ENCODE measurements at regions not wholly inside any gene's neighbourhood (a gene's known extent, or its start where the extent isn't known, plus 50 kb on each side); places are given as distances from the start of the nearest gene placed in this dataset.

DNA sequence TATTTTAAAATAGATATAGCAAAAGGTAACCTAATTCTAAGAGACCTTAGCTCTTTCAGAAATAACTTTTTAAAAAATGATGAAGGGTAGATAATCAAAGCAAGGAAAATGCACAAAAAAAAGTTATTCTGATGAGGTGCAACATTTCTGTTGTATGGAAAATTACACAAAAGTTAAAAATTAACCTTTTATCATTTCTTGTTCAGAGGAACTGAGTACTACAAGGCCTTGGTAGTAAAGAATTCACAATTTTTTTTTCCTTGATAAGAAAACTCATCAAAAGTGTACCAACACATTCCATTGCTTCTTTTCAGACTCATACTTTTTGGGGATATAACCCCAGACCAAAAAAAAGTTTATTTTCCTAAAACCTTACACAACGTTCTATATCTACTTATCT is 213.0 kb downstream of the IL15 start:
- Mint-ChIP-seq H3K36me3 (ENCODE audit: low read depth) (no peaks in the 10 kb centered on the region), H3K9me3 (ENCODE audit: low read depth) (no peaks in the 10 kb centered on the region), H3K4me1 (ENCODE audit: low read depth) (peaks cover 10% of the 10 kb centered on the region), H3K4me3 (ENCODE audit: unreplicated experiment) (no peak overlapping the region), H3K27me3 (ENCODE audit: low read depth) (peaks cover 18% of the 10 kb centered on the region), H3K27ac (ENCODE audit: unreplicated experiment) (peak overlapping the region; percentile 41)
- TF ChIP-seq CTCF (IDR thresholded peaks at IDR 0.05) = no peak
- no peak for DNase-seq (ENCODE audit: low spot score)

DNA sequence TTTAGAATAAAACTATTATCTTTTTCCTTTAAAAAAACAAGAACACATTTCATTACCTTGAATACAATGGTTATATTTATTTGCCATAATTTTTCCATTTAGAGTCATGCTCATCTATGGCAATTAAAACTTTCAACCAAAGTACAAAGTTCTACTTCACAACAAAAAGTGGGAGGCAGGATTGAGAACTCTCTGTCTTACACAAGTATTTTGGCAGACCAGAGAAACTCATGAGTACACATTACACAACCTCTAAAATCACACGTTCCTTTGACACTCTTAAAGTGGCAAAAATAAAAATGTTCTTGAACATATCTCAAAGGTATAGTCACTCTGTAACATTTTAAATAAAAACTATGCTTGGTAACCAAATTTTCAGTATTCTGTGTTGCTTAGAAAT is 213.4 kb downstream of the IL15 start:
- H3K4me1 Mint-ChIP-seq (ENCODE audit: low read depth) = peaks cover 10% of the 10 kb centered on the region
- H3K9me3 Mint-ChIP-seq (ENCODE audit: low read depth) = no peaks in the 10 kb centered on the region
- H3K36me3 Mint-ChIP-seq (ENCODE audit: low read depth) = no peaks in the 10 kb centered on the region
- H3K27ac Mint-ChIP-seq (ENCODE audit: unreplicated experiment) = peak overlapping the region; percentile 41
- no peak for TF ChIP-seq CTCF (IDR thresholded peaks at IDR 0.05)
- no peak overlapping the region for H3K4me3 Mint-ChIP-seq (ENCODE audit: unreplicated experiment)
- H3K27me3 Mint-ChIP-seq (ENCODE audit: low read depth) = peaks cover 18% of the 10 kb centered on the region
- DNase-seq (ENCODE audit: low spot score) = no peak

GRCh38 chr4:141851246-141851891 is 215.0 kb downstream of the IL15 start:
- Mint-ChIP-seq H3K27ac (ENCODE audit: unreplicated experiment) (no peak overlapping the region), H3K4me1 (ENCODE audit: low read depth) (peaks cover 10% of the 10 kb centered on the region), H3K36me3 (ENCODE audit: low read depth) (peaks cover 2% of the 10 kb centered on the region), H3K4me3 (ENCODE audit: unreplicated experiment) (no peak overlapping the region), H3K27me3 (ENCODE audit: low read depth) (peaks cover 11% of the 10 kb centered on the region), H3K9me3 (ENCODE audit: low read depth) (peaks cover 10% of the 10 kb centered on the region)
- no peak for DNase-seq (ENCODE audit: low spot score)
- TF ChIP-seq CTCF (IDR thresholded peaks at IDR 0.05) = no peak

DNA sequence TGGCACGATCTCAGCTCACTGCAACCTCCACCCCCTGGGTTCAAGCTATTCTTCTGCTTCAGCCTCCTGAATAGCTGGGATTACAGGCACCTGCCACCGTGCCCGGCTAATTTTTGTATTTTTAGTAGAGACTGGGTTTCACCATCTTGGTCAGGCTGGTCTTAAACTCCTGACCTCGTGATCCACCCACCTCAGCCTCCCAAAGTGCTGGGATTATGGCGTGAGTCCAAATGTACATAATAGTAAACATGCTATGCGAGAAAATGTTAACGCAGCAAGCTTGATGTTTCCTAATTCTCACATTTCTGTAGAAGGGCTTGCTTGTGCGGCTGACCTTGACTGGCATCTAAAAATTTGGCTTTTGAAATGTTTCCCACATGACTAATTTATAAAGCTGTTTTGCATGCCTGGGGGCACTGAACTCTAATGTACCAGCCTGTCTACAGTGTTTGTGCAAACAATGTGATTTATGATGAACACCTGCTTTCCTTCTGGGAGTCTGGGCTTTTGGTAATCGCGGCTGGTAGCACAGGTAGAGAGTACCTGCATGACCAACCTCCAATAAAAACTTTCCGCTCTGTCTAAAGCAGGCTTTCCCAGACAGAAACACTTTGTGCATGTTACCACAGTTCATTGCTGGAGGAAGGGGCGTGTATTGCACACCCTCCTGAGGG is 216.8 kb downstream of the IL15 start:
- peaks cover 10% of the 10 kb centered on the region for H3K9me3 Mint-ChIP-seq (ENCODE audit: low read depth)
- DNase-seq (ENCODE audit: low spot score) = no peak
- H3K27me3 Mint-ChIP-seq (ENCODE audit: low read depth) = peaks cover 2% of the 10 kb centered on the region
- peaks cover 10% of the 10 kb centered on the region for H3K4me1 Mint-ChIP-seq (ENCODE audit: low read depth)
- H3K4me3 Mint-ChIP-seq (ENCODE audit: unreplicated experiment) = no peak overlapping the region
- no peak for TF ChIP-seq CTCF (IDR thresholded peaks at IDR 0.05)
- no peak overlapping the region for H3K27ac Mint-ChIP-seq (ENCODE audit: unreplicated experiment)
- peaks cover 4% of the 10 kb centered on the region for H3K36me3 Mint-ChIP-seq (ENCODE audit: low read depth)

GRCh38 chr4:141858437-141858836 is 222.1 kb downstream of the IL15 start:
- DNase-seq (ENCODE audit: low spot score) = no peak
- H3K36me3 Mint-ChIP-seq (ENCODE audit: low read depth) = peaks cover 4% of the 10 kb centered on the region
- H3K4me3 Mint-ChIP-seq (ENCODE audit: unreplicated experiment) = no peak overlapping the region
- H3K27me3 Mint-ChIP-seq (ENCODE audit: low read depth) = peaks cover 5% of the 10 kb centered on the region
- H3K9me3 Mint-ChIP-seq (ENCODE audit: low read depth) = peaks cover 12% of the 10 kb centered on the region
- TF ChIP-seq CTCF (IDR thresholded peaks at IDR 0.05) = no peak
- no peaks in the 10 kb centered on the region for H3K4me1 Mint-ChIP-seq (ENCODE audit: low read depth)
- H3K27ac Mint-ChIP-seq (ENCODE audit: unreplicated experiment) = no peak overlapping the region

Measured in chondrocyte (in vitro differentiated cells).